ENCODE measurements at regions not wholly inside any gene's neighbourhood (a gene's known extent, or its start where the extent isn't known, plus 50 kb on each side); places are given as distances from the start of the nearest gene placed in this dataset.

DNA sequence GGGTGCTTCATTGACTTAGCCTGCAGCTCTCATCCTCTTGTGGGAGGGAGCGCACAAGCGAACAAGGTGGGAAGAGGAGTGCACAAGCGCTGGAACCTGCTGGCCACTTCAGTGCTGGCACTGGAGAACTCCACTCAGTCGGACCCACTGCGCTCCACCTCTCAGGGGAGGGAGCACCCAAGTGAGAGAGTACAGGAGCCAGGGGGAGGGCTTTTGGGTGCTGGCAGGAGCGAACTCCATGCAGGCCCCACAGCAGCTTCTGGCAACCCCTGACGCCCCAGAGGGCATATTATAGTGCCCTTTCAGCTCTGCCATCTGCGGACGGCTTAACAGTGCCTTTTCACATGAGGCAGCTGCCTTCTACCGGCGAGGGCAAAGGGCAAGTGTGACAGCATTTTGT is 774.2 kb upstream of the COX7C start:
- no peak for DNase-seq (ENCODE audit: low spot score)
- in situ Hi-C loops (cut with MboI; ENCODE audit: low pct_unique_long_range_greater_than_20kb, low sequenced_read_pairs, unreplicated experiment) = no loop called here
- TF ChIP-seq, protein P1, sequence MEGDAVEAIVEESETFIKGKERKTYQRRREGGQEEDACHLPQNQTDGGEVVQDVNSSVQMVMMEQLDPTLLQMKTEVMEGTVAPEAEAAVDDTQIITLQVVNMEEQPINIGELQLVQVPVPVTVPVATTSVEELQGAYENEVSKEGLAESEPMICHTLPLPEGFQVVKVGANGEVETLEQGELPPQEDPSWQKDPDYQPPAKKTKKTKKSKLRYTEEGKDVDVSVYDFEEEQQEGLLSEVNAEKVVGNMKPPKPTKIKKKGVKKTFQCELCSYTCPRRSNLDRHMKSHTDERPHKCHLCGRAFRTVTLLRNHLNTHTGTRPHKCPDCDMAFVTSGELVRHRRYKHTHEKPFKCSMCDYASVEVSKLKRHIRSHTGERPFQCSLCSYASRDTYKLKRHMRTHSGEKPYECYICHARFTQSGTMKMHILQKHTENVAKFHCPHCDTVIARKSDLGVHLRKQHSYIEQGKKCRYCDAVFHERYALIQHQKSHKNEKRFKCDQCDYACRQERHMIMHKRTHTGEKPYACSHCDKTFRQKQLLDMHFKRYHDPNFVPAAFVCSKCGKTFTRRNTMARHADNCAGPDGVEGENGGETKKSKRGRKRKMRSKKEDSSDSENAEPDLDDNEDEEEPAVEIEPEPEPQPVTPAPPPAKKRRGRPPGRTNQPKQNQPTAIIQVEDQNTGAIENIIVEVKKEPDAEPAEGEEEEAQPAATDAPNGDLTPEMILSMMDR (IDR thresholded peaks at IDR 0.05; ENCODE audit: extremely low read depth, insufficient read depth, missing control alignments) = no peak

DNA sequence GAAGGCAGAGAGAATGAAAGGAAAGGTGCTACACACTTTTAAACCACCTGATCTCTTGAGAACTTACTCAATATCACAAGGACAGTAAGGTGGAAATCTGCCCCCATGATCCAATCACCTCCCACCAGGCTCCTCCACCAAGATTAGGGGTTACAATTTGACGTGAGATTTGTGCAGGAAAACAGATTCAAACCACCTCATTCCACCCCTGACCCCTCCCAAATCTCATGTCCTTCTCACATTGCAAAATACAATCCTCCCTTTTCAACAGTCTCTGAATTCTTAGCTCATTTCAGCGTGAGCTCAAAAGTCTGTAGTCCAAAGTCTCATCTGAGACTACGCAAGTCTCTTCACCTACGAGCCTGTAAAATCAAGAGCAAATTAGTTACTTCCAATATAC is 768.3 kb upstream of the COX7C start:
- in situ Hi-C loops (cut with MboI; ENCODE audit: low pct_unique_long_range_greater_than_20kb, low sequenced_read_pairs, unreplicated experiment) = no loop called here
- TF ChIP-seq, protein P1 (IDR thresholded peaks at IDR 0.05; ENCODE audit: extremely low read depth, insufficient read depth, missing control alignments) = no peak
- no peak for DNase-seq (ENCODE audit: low spot score)

DNA sequence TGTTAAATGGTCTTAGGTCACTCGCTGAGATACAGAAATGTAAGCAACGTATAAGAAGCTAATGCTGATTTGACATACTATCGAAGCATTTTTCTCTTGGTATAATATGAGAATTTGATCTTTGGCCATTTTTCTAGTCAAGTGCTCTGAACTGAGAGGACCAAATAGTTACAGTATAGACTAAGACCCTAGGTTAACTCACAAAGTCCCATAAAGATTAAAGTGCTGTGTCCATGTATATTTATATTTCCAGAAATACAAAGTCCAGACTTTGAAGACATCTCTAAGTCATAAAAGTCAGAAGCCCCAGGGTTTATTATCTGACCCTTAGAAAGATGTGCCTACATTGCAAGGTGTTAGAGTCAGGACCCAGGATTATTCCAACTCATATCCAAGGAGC is 752.4 kb upstream of the COX7C start:
- DNase-seq (ENCODE audit: low spot score) = no peak
- in situ Hi-C loops (cut with MboI; ENCODE audit: low pct_unique_long_range_greater_than_20kb, low sequenced_read_pairs, unreplicated experiment) = no loop called here
- TF ChIP-seq, protein P1 (IDR thresholded peaks at IDR 0.05; ENCODE audit: extremely low read depth, insufficient read depth, missing control alignments) = no peak

DNA sequence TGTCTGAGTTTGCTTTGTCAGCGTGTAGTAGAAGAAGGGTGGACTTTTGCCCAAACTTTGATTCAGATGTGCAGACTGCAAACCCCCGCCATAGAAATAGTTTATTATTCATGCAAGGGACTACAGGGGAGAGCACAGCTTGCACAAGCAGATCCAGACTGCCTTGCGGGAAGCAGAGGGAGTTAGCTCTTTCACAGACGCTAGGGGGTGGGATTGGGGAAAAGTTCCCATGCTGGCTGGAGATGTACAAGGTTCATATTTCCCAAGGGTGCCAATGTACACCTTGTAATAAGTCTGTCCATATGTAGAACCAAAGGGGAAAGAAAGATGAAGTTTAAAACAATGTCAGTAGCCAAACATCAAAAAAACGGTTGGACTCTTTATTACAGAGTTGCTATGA is 749.7 kb upstream of the COX7C start:
- TF ChIP-seq, protein P1 (IDR thresholded peaks at IDR 0.05; ENCODE audit: extremely low read depth, insufficient read depth, missing control alignments) = no peak
- in situ Hi-C loops (cut with MboI; ENCODE audit: low pct_unique_long_range_greater_than_20kb, low sequenced_read_pairs, unreplicated experiment) = no loop called here
- DNase-seq (ENCODE audit: low spot score) = no peak

DNA sequence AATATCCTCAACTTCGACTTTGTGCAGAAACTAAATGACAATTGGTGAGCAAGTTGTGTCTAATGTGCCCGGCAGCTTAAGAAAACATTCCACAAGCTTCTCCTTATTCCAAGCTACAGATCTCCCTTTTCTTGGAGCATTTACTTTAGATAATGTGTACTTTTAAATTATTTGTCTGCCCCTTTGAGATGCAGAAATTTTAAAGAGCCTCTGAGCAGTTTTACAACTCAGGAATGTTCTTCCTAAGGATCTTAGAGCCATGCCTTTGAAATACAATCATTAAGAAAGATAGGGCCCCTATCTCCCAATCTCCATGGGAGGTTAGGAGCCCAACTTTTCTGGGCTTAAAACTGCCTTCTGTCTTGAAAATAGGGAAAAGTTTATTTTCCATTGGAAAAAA is 723.7 kb upstream of the COX7C start:
- TF ChIP-seq, protein P1 (IDR thresholded peaks at IDR 0.05; ENCODE audit: extremely low read depth, insufficient read depth, missing control alignments) = no peak
- DNase-seq (ENCODE audit: low spot score) = no peak
- in situ Hi-C loops (cut with MboI; ENCODE audit: low pct_unique_long_range_greater_than_20kb, low sequenced_read_pairs, unreplicated experiment) = no loop called here

DNA sequence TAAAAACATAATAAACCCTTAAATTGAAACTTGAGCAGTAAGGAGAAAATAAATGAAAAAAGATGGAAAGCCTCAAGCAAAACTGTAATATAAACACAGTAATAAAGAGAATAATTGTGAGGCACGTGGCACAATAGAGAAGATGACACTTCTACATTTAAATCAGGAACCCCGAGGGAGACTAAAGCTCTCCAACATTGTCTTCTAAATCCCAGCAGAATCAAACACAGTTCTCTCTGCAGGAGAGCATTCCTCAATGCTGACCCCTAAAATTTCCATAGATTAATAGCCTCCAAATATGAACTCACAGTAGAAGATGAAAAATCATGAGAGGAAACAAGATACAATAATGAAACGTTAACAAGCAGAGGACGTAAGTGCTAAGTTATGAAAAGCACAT is 721.2 kb upstream of the COX7C start:
- TF ChIP-seq, protein P1 (IDR thresholded peaks at IDR 0.05; ENCODE audit: extremely low read depth, insufficient read depth, missing control alignments) = no peak
- in situ Hi-C loops (cut with MboI; ENCODE audit: low pct_unique_long_range_greater_than_20kb, low sequenced_read_pairs, unreplicated experiment) = no loop called here
- DNase-seq (ENCODE audit: low spot score) = no peak

DNA sequence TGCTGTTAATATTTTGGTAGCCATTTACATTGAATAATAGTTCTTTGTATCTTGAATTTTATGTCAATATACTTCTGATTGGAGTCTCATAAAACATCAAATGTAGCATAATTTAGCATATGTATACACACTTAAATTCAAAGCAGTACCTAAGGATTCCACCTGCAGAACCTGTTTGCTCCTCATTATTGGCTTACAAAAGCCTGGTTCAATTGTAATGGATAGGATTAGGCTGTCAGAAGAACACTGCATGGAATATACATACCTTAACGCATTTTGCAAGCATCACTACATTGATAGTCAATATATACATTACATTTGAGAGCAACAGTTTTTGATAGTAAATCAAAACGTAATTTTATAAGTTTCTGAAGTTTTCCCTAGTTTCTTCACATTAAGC is 711.3 kb upstream of the COX7C start:
- no peak for DNase-seq (ENCODE audit: low spot score)
- in situ Hi-C loops (cut with MboI; ENCODE audit: low pct_unique_long_range_greater_than_20kb, low sequenced_read_pairs, unreplicated experiment) = no loop called here
- TF ChIP-seq, protein P1 (IDR thresholded peaks at IDR 0.05; ENCODE audit: extremely low read depth, insufficient read depth, missing control alignments) = no peak
